AG20443 (cell line): ENCODE measurements at regions not wholly inside any gene's neighbourhood (a gene's known extent, or its start where the extent isn't known, plus 50 kb on each side); places are given as distances from the start of the nearest gene placed in this dataset.
"Not testable (repeated sequence)": the region's sequence is repeated elsewhere in the genome, so short reads cannot be mapped to it uniquely, and the experiment has no call there.

Experiments used
- DNase-seq: peaks from one replicate; pipeline ENCODE4 v3.0.0; 2012; ENCODE audit warnings: low spot score, mixed read lengths

DNA sequence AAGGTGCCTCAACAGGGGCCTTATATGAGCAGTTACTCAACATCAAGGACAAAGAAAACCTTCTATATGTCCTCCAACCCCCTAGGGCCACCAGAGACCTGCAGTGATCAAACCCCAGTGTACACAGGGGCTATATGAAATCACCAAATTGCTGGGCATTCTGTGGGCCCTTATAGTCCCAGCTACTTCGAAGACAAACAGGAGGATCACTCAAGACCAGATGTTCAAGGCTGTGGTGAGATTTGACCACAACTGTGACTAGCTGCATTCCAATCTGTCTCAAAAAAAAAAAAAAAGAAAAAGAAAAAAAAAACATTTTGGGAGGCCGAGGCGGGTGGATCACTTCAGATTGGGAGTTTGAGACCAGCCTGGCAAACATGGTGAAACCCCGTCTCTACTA lies 51.0 kb upstream of the PRB2 start:
- peak; percentile 44 for DNase-seq

DNA sequence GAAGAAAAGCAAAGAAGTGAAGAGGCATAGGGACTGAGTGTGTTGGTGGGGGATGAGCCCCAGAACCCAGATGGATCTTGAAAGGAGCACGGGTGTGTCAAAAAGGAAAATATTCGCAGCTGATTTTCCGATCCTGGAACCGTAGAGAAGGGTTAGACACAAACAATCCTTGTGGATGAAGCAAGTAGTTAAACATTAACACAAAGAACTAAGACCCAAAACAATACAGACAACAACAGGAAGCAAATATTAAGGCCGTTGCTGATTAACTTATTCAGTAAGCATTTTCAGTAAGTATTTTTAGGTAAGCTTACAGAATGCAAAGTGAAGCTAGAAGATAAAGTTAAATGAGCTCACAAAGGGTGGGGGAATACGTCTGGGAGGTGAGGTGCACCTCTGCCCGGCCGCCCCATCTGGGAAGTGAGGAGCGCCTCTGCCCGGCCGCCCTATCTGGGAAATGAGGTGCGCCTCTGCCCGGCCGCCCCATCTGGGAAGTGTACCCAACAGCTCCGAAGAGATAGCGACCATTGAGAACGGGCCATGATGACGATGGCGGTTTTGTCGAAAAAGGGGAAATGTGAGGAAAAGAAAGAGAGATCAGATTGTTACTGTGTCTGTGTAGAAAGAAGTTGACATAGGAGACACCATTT lies 62.8 kb upstream of the PRB2 start:
- no peak for DNase-seq

DNA sequence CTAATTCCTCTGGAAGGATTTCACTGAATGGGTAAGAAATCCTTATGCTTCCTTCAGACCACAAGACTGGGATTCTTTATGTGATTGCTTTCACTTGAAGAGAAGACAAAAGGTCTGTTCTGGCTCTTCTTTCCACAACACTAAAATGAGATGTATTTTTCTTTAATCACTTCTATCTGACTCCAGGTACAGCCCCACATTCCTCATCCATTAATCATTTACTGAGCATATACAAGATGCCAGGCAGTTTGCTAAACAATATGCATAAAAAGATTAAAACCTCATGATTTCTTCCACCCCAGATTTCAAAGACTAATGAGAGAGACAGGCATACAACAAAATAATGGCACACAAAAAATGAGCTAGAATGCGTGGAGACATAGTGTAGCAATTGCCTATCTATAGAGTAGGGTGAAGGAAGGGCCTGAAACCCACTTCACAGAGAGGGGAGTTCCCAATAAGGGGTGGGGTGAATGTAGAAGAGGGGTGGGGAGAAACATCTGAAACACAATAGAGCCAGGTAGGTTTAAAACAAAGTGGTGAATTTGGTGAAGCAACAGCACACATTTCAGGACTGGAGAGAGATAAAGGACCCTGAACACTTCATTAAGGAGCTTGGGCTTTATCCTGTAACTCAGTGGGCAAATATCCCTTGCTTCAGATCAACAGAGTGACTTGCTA lies 65.1 kb upstream of the PRB2 start:
- no peak for DNase-seq

DNA sequence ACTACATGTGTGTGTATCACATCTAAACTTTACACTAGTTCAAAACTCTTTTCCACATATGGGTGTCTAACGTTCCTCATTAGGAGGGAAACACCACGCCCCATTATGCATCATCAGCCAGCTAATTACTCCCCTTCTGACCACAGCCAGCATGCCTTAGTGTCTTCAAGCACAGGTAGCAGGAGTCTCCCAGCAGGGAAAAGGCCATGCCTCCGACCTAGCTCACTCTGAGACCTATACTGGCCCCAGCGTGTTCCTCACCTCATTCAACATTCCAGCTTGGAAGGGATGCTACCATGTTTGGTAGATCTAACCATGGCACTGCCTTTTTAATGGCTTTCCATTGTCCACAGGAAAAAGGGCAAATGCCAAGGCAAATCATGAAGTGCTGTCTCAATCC lies 66.1 kb upstream of the PRB2 start:
- no peak for DNase-seq

DNA sequence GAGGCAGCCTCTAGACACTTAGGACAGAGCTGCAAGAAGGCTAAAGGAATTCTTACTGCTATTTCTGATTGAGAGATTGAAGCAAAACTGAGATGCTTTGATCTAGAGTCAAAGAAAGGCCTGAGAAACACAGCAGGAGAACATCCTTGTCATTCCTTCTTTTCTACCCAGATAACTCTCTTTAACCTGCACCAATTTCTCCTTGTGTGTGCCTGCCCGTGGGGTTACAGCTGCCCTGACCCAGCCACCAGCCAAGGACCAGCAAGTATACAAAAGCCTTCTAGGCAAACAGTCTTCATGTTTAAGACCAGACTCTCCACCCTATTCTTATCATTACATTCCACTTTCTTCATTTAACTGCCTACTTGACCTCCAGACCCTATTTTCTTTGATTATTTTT lies 81.7 kb upstream of the PRB2 start:
- DNase-seq: no peak

DNA sequence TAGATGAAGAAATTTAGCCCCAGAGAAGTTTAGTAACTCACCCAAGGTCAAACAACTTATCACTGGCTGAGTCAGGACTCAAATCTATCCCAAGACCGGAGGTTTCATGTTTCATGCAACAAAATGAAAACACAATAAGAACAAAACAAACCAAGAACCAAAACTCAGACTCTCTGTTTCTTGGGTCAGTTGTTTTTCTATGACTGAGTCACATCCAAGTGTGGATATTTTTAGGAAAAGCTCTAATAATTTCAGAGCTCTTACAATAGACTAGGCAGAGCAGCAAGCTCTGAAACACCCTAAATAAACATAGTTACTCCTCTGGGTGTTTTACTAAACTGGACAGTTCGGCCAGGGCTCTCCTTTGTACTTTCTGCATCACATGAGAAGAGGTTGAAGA lies 87.6 kb upstream of the PRB2 start:
- peak; percentile 32 for DNase-seq

DNA sequence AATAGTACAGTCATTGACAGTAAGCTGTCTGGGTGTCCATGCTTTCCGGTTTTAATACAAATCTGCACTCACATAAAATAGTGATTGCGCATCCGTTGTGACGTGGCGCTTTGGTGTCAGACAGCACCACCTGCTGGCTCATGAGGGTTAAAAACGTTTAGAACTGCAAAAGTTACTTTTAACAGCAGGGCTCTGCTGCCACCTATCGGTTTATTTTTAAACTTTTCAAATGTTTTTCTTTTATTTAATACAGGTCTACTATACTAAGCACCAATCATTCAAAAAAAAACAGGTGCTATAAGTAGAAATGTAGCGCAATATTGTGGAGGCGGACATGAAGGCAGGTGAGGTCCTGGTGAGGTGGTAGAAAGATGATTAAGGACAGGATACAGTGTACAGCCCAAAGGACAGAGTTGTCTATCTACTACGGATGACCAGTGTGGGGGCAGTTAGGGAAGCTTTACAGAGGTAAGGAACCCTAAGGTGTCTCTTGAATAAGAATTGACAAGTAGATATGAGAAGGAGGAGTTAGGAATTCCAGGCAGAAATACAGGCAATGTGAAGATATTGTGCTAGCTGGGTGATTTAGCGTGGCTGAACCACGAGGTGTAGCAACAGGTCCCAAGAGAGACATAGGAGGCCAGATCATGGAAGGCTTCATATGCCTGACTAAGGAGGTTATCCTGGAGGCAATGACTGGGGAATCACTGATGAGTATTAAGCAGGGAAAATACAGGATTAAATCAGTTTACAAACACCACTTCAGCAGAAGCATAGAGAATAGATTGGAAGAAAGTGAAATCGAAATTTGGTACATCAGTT lies 91.5 kb upstream of the PRB2 start:
- peak; percentile 88 for DNase-seq

DNA sequence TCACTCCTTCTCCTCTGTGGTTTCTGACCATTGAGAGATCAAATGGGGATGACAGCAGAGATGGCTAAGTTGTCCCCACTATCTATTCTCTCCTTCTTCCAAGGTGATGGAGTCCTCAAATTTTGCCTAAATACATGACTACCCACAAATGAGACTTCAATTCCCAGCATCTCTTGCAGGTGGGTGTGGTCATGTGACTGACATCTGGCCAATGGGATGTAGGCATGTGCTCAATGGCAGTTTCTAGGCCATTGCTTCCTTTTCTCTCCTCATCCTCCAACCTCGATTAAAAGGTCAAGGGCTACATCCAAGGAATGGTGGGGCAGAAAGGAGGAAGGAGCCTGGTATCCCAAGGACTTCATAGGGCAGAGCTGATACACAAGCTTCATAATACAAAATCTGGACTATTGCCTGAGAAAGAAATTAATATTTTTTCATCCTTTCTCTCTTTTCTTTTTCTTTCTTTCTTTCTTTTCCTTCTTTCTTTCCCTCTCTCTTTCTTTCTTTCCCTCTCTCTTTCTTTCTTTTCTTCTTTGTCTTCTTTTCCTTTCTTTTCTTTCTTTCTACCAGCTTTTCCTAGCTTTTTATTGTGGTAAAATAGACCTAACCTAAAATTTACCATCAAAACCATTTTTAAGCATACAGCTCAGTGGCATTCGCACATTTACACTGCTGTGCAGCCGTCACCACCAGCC lies 100.9 kb upstream of the PRB2 start:
- no peak for DNase-seq

DNA sequence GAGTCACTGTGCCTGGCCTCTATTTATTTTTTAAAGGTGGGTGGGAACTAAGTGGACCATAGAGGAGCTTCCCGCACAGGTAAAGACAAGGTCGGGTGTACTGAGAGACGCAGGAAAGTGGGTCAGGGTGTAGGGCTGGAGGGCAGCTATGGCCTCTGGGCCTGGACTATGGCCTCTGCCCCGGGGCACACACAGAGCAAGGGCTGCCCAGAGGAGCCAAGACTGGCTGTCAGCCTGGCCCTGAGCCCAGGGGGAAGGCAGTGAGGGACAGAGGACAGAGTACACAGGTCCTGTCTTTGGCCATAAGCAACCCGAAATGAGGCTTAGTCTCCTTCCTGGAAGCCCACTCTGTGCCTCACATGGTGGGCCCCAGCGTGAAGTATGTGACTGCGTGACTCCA lies 102.1 kb upstream of the PRB2 start:
- DNase-seq: no peak

DNA sequence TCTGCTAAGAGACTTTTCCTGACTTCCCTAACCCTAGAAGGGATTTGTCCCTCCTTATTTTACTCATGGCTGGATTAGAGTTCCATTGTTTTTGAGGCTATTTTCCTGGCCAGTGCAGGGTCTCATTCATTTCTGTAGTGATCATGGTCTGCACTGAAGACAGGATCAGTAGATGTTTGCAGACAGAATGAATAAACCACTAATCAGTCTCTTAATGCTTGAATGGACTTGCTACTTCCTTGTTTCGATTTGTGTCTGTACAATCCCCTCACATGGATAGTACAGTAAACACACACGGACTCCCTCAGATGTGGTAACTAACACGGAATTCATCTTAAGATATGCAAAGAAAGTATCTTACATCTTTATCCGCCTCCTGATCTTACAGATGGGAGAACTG lies 102.6 kb upstream of the PRB2 start:
- no peak for DNase-seq

DNA sequence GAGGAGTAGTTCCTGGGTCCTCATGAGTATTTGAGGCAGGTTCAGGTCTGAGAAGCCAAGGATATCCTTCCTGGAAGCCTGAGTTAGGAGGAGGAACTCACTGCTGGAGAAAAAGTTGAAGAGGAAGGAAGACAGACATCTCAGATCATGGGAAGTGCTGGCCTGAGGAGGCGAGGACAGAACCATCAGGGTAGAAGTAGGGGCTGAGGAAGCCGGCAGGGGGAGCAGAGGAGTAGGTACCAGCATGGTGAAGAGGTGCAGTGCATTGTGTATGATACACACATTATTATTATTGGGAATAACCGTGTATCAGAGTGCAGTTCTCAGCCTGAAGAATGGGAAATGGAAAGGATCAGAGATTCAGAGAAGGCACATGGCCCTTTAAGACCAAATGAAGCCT lies 103.2 kb upstream of the PRB2 start:
- DNase-seq: not testable (repeated sequence)

DNA sequence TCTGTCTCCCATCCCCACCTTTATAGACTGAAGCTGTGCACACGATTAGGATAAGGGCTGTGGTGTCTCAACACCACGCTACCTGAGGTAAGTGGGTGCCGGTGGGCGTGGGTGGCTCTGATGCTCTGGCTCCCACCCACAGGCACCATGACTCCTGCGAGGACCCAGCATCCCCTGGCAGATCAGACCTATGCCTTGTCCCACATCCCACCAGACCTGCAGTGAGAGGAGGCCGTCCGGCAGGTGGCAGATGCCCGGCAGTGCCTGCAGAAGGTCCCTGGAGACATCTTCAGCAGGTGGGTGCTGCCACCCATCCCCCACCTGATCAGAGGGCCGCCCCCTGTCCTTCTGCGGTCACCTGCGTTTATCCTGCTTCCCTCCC lies 104.4 kb upstream of the PRB2 start:
- DNase-seq: no peak

DNA sequence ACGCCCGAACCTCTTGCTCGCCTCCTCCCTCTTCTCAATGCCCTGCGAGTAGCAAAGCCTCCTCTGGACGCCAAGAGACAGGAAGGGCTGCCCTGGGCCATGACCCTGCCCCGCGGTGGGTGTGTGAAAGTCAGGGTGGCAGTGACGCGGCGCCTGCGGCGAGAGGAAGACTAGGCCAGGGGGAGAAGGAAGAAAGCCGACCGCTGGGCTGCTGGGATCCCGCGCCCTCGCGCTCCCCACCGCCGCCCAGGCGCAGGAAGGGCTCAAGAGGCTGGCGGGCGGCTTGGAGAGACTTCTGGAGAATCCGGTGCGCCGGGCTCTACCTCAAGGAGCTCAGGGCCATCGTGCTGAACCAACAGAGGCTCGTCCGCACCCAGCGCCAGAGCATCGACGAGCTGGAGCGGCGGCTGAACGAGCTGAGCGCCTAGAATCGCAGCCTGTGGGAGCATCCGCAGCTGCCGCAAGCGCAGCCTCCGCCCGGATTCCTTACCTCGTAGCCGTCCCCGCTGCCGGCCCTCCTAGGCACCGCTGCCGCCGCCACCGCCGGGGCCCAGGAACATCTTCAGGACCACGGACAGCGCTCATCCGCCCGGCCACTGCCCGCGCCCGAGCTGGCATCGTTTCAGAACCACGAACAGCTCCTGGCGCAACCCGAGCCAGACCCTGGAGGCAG lies 105.0 kb upstream of the PRB2 start:
- peak; percentile 90 for DNase-seq

DNA sequence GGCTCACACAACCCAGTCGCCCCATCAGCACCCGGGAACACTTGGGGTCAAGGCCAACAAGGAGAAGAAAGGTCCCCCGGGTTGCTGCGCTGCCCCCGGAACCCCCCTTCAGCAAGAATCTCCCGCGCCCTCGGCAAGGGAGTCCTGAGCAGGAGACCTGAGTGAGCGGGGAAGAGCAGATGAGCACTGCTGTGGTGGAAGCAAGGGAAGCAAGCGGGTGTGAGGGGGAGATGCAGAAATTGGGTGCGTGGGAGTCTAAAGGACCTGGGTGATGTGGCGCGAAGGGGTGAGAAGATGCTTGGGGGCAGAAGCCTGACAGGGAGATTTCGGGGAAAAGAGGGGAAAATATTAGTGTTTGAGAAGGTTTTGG lies 105.5 kb upstream of the PRB2 start:
- no peak for DNase-seq

DNA sequence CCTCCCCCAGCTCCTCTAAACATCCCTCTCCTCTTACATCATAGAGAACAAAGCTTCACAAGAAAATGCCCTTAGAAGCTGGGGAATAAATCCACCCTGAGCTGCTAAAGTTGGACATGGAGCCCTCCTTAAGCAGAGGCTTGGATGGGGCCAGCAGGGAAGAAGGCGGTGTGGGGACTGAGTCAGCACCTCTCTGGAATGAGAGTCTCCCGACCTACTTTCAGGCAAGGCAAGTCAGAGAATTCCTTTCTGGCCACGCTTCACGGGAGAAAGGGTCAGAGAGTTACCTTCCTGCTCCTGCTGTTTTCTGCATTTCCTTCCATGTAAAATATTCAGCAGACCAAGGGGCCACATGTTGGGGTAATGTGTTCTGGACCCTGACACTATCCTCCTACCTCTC lies 113.3 kb upstream of the PRB2 start:
- peak; percentile 70 for DNase-seq

DNA sequence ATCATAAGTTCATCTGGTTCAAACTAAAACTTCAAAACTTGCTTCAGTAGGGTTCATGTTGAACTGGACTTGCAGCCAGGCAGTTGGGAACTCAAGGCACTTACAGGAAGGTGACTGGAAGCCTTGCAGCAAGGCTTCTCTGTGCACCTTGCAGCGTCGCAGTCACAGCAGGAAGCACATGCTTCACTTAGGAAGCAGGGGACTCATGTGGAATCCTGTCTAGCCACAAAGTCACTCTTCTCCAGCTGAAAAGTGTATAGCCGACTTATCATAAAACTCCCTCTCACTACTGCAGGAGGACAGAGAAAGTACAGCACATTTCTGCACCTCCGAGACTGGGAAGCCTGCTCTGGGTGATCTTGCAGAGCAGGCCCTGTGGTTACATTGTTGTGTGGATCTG lies 114.0 kb upstream of the PRB2 start:
- DNase-seq: no peak

DNA sequence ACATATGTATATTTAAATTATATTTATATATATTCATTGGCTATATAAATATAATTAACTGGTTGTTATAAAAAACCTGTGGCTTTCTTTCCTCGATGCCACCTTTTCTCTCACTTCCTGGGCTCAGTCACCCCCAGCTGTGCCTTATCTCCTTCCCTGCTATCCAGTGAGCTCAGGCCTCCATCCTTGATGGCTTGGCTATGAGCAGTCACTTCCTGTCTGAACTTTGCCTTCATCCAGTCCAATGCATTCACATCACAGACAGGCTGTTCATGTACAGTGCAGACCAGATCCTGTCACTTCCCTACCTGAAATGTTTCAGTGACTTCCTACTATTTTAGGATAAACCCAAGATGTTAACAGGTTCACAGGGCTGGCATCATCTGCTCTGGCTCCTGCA lies 115.3 kb upstream of the PRB2 start:
- DNase-seq: no peak

DNA sequence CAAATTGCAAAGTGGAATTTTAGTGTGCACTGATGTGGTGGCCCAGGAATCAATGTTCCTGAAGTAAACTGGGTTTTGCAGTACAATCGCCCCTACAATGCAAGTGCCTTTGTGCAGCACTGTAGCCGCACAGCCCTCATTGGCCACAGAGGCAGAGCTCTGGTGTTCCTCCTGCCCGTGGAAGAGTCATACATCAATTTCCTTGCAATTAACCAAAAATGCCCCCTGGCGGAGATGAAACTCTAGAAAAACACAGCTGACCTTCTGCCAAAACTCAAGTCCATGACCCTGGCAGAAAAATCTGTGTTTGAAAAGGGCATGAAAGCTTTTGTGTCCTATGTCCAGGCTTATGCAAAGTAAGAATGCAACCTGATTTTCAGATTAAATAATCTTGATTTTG lies 117.9 kb upstream of the PRB2 start:
- DNase-seq: peak; percentile 31

DNA sequence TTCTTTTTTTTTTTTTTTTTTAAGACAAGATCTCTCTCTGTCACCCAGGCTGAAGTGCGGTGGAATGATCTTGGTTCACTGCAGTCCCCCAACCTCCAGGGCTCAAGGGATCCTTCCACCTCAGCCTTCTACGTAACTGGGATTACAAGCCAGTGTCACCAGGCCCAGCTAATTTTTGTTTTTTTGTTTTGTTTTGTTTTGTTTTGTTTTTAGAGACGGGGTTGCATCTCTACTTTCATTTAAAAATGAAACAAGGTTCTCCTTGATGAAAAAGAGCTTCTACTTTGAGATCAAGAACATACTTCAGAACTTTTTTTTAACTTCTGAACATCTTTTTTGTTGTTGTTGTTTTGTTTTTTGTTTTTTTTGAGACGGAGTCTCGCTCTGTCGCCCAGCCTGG lies 121.7 kb upstream of the PRB2 start:
- DNase-seq: no peak

DNA sequence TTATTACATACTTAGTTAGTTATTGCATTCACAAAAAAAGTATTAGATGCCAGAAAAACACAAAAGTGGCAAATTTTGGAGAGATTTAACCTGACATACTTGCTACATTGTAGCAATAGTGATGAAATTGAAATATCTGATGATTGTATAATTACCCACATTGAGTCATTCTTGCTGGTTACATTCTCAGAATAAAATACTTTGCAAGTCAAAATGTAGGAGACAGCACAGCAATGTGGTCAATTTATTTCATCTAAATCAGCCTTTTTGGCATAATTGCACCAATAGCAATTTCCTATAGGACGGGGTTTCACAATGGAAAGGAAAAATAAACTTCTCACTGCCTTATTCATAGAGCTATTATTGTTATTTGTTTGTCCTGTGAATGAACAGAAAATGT lies 125.0 kb upstream of the ETV6 start:
- peak; percentile 27 for DNase-seq

DNA sequence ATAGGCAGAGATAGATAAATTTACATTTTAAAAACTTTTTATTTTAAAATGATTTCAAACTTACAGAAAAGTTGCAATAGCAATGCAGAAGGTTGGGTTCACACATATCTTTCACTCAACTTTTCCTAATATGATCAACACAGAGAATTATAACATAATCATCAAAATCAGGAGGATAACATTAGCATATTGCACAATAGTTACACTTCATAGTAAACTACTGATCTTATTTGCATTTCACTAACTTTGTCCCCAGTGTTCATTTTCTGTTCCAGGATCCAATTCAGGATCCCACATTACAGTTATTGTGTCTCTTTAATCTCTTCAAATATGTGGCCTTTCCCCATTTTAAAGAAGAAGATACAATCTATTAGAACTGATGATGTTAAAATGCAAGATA lies 115.4 kb upstream of the ETV6 start:
- DNase-seq: no peak

DNA sequence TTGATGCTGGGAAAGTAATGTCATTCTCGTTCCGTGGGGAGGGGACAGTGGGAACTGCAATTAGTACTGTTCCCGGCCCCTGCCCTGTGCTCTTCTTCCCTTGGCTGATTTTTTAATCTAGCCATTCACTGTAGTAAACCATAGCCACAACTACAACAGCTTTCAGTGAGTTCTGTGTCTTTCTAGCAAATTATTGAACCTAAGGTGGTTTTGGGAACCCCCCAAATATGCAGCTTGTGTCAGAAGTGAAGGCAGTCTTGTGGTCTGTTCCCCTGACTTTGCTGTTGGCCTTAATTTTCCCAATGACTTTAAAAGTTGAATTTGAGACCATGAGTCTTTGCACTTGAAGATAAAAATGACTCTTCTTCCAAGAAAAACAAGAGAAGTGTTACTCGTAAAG lies 114.3 kb upstream of the ETV6 start:
- DNase-seq: no peak
